GM18502 (cell line): ENCODE measurements at regions not wholly inside any gene's neighbourhood (a gene's known extent, or its start where the extent isn't known, plus 50 kb on each side); places are given as distances from the start of the nearest gene placed in this dataset.
"Not testable (repeated sequence)": the region's sequence is repeated elsewhere in the genome, so short reads cannot be mapped to it uniquely, and the experiment has no call there.

Experiments used
- ATAC-seq: cut with Tn5 transposase; IDR thresholded peaks from one replicate; pipeline ENCODE4 v1.9.1; 2021; ENCODE audit warnings: mild to moderate bottlenecking; ENCODE audit not compliant: unreplicated experiment, poor library complexity

DNA sequence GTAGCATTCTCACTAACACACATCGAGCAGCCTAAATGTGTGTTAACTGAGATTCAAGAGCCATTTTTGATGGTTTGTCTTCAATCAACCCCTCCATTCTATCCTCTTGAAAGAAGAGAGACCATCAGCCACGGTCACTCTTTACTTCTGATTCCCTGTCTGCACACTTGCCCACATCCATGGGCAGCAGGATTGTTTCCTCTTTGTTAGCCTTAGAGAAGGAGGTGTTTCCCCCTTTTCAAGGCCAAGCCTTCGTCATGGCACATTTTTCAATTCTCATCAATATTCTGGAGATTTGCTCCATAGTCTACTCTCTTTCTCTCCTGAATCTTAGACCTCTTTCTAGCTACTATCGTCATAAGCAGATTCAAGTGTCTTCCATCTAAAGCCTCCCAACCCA is 522.4 kb upstream of the NAALADL2 start:
- no peak for ATAC-seq

- ATAC-seq = no peak
Observed at GRCh38 chr3:174337227-174337626, 521.9 kb upstream of the NAALADL2 start.

DNA sequence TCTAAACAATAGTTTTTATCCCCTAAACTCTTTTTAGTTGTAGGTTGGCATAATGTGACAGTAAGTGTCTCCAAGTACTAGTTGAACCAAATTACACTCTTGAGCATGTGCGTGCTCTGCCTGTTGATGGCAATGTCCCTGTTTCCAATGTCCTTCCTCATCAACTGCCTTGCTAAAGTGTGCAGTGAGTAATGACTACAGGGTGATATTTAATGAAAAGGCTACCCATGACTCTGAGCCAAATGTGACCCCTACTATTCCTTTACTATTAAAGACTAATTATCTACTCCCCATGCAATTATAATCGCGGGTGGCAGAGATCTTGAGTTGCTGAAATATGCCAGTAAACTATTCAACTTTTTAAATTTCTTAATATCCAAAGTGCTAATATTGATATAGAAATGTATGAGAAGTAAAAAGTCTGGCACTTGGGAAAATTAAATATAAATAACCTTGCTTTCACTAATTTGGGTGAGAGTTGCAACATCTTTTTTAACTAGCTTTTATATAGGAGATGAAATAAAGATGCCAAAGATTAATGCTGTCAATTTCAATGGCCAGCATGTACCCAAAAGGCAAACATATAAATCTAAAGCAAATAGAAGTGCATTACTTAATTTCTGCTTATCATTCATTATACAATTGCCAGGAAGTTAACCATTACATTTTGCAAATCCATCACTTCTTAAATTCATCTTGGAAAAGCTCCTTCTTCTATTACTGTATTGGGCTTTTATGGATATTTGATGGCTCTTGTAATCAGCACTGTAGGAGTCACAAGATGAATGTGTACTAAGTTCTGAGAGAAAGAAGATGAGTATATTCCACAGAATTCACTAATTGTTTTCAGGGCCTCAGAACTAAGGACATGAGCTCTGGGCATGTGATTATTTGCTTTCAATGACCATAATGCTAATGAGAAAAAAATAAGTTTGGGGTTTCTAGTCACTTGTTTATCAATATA is 518.2 kb upstream of the NAALADL2 start:
- no peak for ATAC-seq

- no peak for ATAC-seq
Observed at GRCh38 chr3:174342171-174342570, 517.0 kb upstream of the NAALADL2 start.

DNA sequence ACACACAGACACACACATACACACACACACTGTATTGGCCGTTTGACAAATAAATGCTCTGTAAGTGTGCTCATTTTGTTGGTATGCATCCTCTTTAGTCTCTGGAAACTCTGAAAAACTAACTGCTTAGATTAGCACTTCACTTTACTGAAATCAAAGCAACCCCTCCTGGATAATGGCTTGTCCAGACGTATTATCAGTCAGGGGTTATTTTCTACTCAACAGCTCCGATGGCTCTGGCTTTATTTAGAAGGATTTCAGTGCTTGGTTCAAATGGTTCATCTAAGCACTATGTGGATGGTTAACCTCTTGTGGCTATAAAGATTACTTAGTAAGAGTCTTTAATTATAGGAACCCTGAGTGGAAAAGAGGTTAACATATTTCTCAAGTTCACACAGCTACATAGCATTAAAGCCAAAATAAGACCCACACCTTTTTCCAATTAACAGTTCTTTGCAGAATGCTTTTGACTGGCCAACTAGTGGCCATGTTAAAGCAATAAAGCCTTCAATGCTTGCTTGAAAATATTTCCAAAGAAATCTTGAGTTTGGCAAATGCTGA is 516.1 kb upstream of the NAALADL2 start:
- no peak for ATAC-seq

- no peak for ATAC-seq
Observed at GRCh38 chr3:174346141-174346540, 513.0 kb upstream of the NAALADL2 start.

- ATAC-seq = no peak
Observed at GRCh38 chr3:174346571-174346970, 512.6 kb upstream of the NAALADL2 start.

DNA sequence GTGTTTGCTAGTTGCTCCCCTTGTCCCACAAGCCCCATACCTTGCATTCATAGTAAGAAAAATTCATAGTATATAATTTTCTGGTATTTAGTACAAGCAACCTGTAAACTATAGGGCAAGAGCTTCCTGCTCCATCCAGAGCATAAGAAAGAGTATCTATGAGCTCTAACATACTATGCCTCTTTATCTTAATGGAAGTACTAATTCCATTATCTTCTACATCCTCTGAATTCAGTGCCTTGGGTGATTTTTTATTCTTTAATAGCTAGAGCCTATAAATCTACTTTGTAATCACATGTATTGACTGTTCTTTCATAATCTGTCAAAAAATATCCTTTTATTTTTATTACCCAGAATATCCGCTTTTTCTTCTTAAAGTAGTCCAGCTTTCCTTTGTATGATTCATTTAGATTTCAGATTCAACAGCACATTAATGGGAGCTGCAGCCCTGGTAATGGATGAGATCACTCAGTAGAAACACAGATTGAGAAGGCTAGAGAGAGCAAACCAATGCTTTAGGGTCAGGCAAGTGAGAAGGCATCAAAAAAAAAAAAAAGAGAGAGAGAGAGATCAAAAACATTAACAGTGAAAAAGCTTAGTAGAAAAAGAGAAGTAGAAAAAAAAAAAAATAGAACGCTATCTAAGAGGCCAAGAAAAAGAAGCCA is 511.5 kb upstream of the NAALADL2 start:
- no peak for ATAC-seq

GRCh38 chr3:174352227-174352626 is 506.9 kb upstream of the NAALADL2 start:
- no peak for ATAC-seq

DNA sequence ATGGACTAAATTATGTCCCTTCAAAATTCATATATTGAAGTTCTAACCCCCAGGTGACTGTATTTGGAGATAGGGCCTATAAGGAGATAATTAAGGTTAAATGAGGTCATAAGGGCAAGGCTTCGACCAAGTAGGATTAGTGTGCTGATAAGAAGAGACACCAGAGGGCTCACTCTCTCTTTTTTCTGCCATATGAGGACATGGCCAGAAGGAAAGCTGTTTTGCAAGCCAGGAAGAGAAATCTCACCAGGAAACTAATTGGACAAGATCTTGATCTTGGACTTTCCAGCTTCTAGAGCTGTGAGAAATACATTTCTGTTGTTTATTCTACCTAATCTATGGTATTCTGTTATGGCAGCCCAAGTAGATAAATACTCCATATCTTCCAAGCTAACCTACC is 503.6 kb upstream of the NAALADL2 start:
- peak; percentile 53 for ATAC-seq

DNA sequence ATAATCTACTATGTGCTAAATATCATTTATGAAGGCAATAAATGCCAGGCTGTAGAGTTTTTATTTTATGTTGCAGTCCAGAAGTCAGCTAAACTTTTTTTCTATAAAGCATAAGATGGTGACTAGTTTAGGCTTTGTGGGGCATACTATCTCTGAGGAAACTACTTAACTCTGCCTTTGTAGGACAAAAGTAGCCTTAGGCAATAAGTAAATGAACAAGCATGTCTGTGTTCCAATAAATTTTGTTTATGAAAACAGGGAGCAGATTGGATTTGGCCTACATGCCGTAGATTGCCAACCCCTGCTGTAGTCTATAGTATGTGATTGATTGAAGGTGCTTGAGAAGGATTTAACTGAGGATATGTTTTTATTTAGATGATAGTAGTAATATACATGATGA is 502.5 kb upstream of the NAALADL2 start:
- ATAC-seq = no peak

DNA sequence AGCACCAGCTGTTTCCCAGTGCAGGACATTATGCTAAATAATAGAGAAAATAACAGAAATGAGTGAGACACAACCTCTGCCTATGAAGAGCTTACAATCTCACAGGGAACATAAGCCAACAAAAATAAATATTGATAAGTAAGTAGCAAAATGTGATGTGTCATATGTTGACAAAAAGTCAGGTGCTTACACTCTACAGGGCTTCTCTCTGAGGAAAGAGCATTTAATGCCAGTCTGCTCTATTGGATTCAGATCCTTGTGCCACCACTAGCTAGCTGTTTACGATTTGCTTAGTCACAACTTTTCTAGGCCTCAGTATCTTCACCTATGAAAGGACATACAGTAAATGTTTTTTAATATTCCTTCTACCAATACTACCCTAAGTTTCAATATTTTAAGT is 500.9 kb upstream of the NAALADL2 start:
- no peak for ATAC-seq

DNA sequence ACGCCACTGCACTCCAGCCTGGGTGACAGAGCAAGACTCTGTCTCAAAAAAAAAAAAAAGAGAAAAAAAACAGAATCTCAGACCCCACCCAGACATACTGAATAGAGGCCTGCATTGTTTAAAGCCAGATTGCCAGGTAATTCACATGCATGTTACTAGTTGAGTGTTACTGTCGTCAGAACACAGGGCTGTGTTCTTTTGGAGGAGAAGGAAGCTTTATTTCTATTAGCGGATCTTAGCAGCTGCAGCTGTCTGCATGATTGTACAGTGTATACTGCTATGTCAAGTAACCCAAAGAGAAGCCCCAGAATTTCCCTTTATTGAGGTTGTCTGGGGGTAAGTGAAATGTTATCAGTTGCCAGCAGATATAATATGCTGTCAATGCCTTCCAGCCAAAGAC is 496.6 kb upstream of the NAALADL2 start:
- no peak for ATAC-seq

DNA sequence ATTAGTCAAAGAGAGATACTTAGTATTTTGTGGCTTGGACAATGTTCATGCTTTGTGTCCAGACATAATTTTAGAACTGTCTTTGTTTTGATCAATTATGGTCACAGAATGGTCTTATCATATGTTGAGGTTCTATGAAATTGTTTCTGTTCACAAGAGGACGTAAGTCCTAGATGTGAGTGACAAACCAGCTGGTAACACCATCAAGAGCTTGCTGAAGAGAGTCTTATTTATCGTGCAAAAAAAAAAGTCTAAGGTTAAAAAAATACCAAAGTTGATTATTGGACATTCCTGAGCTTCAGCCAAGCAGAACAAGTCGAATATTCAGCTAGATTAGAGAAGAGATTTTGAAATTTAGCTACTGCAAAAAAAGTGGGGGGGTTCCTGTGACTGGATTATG is 495.9 kb upstream of the NAALADL2 start:
- ATAC-seq = no peak

GRCh38 chr3:174365796-174366195 is 493.3 kb upstream of the NAALADL2 start:
- ATAC-seq = no peak

DNA sequence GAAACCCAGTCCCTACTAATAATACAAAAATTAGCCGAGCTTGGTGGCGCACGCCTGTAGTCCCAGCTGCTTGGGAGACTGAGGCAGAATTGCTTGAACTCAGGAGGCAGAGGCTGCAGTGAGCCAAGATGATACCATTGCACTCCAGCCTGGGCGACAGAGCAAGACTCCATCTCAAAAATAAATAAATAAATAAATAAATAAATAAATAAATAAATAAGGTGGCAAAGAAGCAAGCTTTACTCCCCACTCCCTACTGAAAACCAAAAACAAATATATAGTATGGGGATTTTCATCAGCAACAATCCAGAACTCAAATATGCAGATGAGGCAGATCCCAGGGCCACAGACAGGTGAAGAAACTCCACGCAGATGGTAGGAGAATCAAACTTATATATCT is 492.2 kb upstream of the NAALADL2 start:
- not testable (repeated sequence) for ATAC-seq

DNA sequence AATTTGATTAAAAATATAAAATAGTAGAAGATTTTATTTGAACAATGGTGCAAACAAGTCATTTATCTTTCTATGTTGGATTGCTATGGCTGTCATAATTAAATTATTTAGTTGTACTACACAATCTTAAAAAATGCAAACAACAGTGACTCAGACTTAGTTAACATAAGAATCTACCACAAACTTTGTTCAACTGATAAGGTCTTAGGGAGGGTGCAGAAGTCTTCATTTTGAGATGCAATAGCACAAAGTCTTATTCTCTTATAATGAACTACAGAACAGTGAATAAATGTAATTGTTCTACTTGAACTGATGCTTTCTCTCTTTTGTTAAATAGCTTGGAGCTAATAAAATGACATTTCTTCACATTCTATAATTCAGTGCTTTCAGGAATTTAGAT is 482.8 kb upstream of the NAALADL2 start:
- ATAC-seq = no peak

DNA sequence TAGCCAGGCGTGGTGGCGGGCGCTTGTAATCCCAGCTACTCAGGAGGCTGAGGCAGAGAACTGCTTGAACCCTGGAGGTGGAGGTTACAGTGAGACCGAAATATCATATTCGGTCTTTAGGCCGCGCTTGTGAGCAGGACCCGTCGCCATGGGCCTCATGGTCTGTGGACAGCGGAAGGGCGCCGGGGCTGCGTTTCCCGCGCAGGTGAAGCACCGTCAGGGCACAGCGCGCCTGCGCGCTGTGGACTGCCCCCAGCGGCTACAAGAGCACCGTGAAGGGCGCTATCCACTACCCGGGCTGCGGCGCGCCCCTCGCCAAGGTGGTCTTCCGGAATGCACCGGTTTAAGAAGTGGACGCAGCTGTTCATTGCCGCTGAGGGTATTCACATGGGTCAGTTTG is 482.0 kb upstream of the NAALADL2 start:
- no peak for ATAC-seq

DNA sequence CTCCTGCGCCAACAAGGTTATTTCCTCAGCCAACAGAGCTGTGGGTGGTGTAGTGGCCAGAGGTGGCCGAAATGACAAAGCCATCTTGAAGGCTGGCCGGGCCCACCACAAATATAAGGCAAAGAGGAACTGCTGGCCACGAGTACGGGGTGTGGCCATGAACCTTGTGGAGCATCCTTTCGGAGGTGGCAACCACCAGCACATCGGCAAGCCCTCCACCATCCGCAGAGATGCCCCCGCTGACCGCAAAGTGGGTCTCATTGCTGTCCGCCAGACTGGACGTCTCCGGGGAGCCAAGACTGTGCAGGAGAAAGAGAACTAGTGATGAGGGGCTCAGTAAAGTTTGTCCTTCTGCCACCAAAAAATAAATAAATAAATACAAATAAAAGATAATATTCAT is 481.4 kb upstream of the NAALADL2 start:
- no peak for ATAC-seq

- no peak for ATAC-seq
Observed at GRCh38 chr3:174382878-174383277, 476.3 kb upstream of the NAALADL2 start.

GRCh38 chr3:174387736-174388135 is 471.4 kb upstream of the NAALADL2 start:
- ATAC-seq = no peak
